ENCODE measurements at regions not wholly inside any gene's neighbourhood (a gene's known extent, or its start where the extent isn't known, plus 50 kb on each side); places are given as distances from the start of the nearest gene placed in this dataset.

DNA sequence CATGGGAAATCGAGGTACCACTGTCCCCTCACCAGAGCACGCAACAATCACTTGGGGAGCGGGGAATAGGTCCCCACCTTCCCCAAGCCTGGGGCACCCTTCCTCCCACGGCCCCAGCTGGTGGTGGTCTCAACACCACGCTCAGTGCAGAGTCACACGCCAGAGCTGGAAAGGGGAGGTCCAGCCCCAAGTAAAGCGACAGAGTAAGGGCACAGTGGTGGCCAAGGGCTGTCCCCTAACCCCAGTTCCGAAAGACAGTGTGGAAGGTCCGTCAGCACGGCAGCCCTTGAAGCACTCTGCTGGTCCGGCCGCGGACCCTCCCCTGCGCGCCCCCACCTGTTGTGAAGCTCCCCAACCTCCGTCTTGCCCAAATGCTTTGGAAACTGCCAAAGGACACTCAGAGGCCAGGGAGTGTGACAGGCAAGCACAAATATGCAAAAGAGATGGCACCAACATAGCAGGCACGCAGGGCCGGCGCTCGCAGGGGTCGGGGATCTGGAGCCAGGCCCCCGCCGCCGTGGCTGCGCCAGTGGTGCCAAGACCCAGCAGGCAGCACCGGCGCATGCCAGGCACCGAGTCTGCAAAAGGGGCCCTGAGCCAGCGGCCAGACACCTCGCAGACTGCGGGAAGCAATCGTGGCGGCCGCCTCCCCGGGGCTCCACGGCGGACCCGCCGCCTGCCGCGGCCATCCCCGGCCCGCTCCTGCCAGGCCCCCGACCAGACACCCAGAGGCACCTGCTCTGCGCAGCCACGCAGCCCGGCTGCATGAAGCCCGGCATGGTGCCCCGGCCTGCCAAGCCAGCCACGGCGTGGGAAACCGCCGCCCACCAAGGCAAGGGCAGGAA lies 51.6 kb upstream of the SRRM3 start:
- DNase-seq: no peak

Data from suppressor macrophage (primary cell).